ENCODE measurements at regions not wholly inside any gene's neighbourhood (a gene's known extent, or its start where the extent isn't known, plus 50 kb on each side); places are given as distances from the start of the nearest gene placed in this dataset.

- TF ChIP-seq, protein P1, sequence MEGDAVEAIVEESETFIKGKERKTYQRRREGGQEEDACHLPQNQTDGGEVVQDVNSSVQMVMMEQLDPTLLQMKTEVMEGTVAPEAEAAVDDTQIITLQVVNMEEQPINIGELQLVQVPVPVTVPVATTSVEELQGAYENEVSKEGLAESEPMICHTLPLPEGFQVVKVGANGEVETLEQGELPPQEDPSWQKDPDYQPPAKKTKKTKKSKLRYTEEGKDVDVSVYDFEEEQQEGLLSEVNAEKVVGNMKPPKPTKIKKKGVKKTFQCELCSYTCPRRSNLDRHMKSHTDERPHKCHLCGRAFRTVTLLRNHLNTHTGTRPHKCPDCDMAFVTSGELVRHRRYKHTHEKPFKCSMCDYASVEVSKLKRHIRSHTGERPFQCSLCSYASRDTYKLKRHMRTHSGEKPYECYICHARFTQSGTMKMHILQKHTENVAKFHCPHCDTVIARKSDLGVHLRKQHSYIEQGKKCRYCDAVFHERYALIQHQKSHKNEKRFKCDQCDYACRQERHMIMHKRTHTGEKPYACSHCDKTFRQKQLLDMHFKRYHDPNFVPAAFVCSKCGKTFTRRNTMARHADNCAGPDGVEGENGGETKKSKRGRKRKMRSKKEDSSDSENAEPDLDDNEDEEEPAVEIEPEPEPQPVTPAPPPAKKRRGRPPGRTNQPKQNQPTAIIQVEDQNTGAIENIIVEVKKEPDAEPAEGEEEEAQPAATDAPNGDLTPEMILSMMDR (IDR thresholded peaks at IDR 0.05; ENCODE audit: low read length) = no peak
- TF ChIP-seq EZH2 (optimal IDR thresholded peaks at IDR 0.05; ENCODE audit: low read depth, low read length) = no peak
These were observed 488.5 kb downstream of the EIPR1 start for GRCh38 chr2:2889141-2889540.

Measured in MM.1S (cell line).